ENCODE measurements at regions not wholly inside any gene's neighbourhood (a gene's known extent, or its start where the extent isn't known, plus 50 kb on each side); places are given as distances from the start of the nearest gene placed in this dataset.
"Not testable (repeated sequence)": the region's sequence is repeated elsewhere in the genome, so short reads cannot be mapped to it uniquely, and the experiment has no call there.

- no peak for DNase-seq
Measured at GRCh38 chr1:88523854-88524528, 160.1 kb upstream of the PKN2 start.

- DNase-seq: no peak
Measured at GRCh38 chr1:88526456-88526855, 157.6 kb upstream of the PKN2 start.

- no peak for DNase-seq
Measured at GRCh38 chr1:88528792-88529191, 155.3 kb upstream of the PKN2 start.

- DNase-seq: no peak
Measured at GRCh38 chr1:88529581-88529980, 154.5 kb upstream of the PKN2 start.

GRCh38 chr1:88530246-88530645 lies 153.8 kb upstream of the PKN2 start:
- no peak for DNase-seq

- no peak for DNase-seq
Measured at GRCh38 chr1:88537787-88538186, 146.3 kb upstream of the PKN2 start.

- DNase-seq: no peak
Measured at GRCh38 chr1:88538222-88538899, 145.7 kb upstream of the PKN2 start.

- DNase-seq: no peak
Measured at GRCh38 chr1:88540255-88540654, 143.8 kb upstream of the PKN2 start.

- DNase-seq: no peak
Measured at GRCh38 chr1:88541596-88541995, 142.5 kb upstream of the PKN2 start.

GRCh38 chr1:88544195-88544594 lies 139.9 kb upstream of the PKN2 start:
- no peak for DNase-seq

GRCh38 chr1:88549536-88549935 lies 134.5 kb upstream of the PKN2 start:
- DNase-seq: no peak

GRCh38 chr1:88552226-88552625 lies 131.8 kb upstream of the PKN2 start:
- no peak for DNase-seq

- DNase-seq: no peak
Measured at GRCh38 chr1:88557014-88557413, 127.1 kb upstream of the PKN2 start.

- DNase-seq: no peak
Measured at GRCh38 chr1:88560621-88561020, 123.5 kb upstream of the PKN2 start.

GRCh38 chr1:88562991-88563390 lies 121.1 kb upstream of the PKN2 start:
- DNase-seq: no peak

GRCh38 chr1:88566615-88567387 lies 117.3 kb upstream of the PKN2 start:
- no peak for DNase-seq

- no peak for DNase-seq
Measured at GRCh38 chr1:88571506-88571905, 112.6 kb upstream of the PKN2 start.

GRCh38 chr1:88579598-88579997 lies 104.5 kb upstream of the PKN2 start:
- no peak for DNase-seq

- DNase-seq: no peak
Measured at GRCh38 chr1:88581703-88582102, 102.4 kb upstream of the PKN2 start.

- no peak for DNase-seq
Measured at GRCh38 chr1:88593358-88593757, 90.7 kb upstream of the PKN2 start.

GRCh38 chr1:88595355-88596002 lies 88.6 kb upstream of the PKN2 start:
- no peak for DNase-seq

- not testable (repeated sequence) for DNase-seq
Measured at GRCh38 chr1:88597973-88598372, 86.1 kb upstream of the PKN2 start.

GRCh38 chr1:88608139-88608943 lies 75.7 kb upstream of the PKN2 start:
- DNase-seq: peak; percentile 34

Data from NCI-H1436 (cell line).